ENCODE measurements at regions not wholly inside any gene's neighbourhood (a gene's known extent, or its start where the extent isn't known, plus 50 kb on each side); places are given as distances from the start of the nearest gene placed in this dataset.
"Not testable (repeated sequence)": the region's sequence is repeated elsewhere in the genome, so short reads cannot be mapped to it uniquely, and the experiment has no call there.

GRCh38 chr10:23955456-23956225 lies 253.3 kb upstream of the KIAA1217 start:
- DNase-seq (ENCODE audit: low spot score), result no peak

- DNase-seq (ENCODE audit: low spot score), result no peak
These were observed 243.8 kb upstream of the KIAA1217 start for GRCh38 chr10:23965123-23965522.

GRCh38 chr10:23965880-23966279 lies 243.1 kb upstream of the KIAA1217 start:
- DNase-seq (ENCODE audit: low spot score), result no peak

- no peak for DNase-seq (ENCODE audit: low spot score)
These were observed 242.4 kb upstream of the KIAA1217 start for GRCh38 chr10:23966504-23967051.

- DNase-seq (ENCODE audit: low spot score), result no peak
These were observed 240.6 kb upstream of the KIAA1217 start for GRCh38 chr10:23968301-23968700.

- no peak for DNase-seq (ENCODE audit: low spot score)
These were observed 234.1 kb upstream of the KIAA1217 start for GRCh38 chr10:23974746-23975272.

- no peak for DNase-seq (ENCODE audit: low spot score)
These were observed 233.5 kb upstream of the KIAA1217 start for GRCh38 chr10:23975431-23975830.

- DNase-seq (ENCODE audit: low spot score), result no peak
These were observed 232.7 kb upstream of the KIAA1217 start for GRCh38 chr10:23976275-23976674.

- no peak for DNase-seq (ENCODE audit: low spot score)
These were observed 230.6 kb upstream of the KIAA1217 start for GRCh38 chr10:23978317-23978716.

GRCh38 chr10:23980094-23980493 lies 228.8 kb upstream of the KIAA1217 start:
- no peak for DNase-seq (ENCODE audit: low spot score)

- DNase-seq (ENCODE audit: low spot score), result peak; percentile 36
These were observed 227.2 kb upstream of the KIAA1217 start for GRCh38 chr10:23981520-23982309.

- not testable (repeated sequence) for DNase-seq (ENCODE audit: low spot score)
These were observed 224.5 kb upstream of the KIAA1217 start for GRCh38 chr10:23984405-23984804.

GRCh38 chr10:23988006-23988405 lies 220.9 kb upstream of the KIAA1217 start:
- DNase-seq (ENCODE audit: low spot score), result no peak

GRCh38 chr10:23994459-23995046 lies 214.4 kb upstream of the KIAA1217 start:
- DNase-seq (ENCODE audit: low spot score), result peak; percentile 61

- no peak for DNase-seq (ENCODE audit: low spot score)
These were observed 209.5 kb upstream of the KIAA1217 start for GRCh38 chr10:23999445-23999844.

- DNase-seq (ENCODE audit: low spot score), result no peak
These were observed 208.6 kb upstream of the KIAA1217 start for GRCh38 chr10:24000271-24000813.

- no peak for DNase-seq (ENCODE audit: low spot score)
These were observed 202.2 kb upstream of the KIAA1217 start for GRCh38 chr10:24006741-24007140.

GRCh38 chr10:24007359-24007758 lies 201.6 kb upstream of the KIAA1217 start:
- DNase-seq (ENCODE audit: low spot score), result no peak

GRCh38 chr10:24008164-24009091 lies 200.5 kb upstream of the KIAA1217 start:
- DNase-seq (ENCODE audit: low spot score), result peak; percentile 5

GRCh38 chr10:24009115-24009514 lies 199.8 kb upstream of the KIAA1217 start:
- no peak for DNase-seq (ENCODE audit: low spot score)

GRCh38 chr10:24009736-24010135 lies 199.2 kb upstream of the KIAA1217 start:
- DNase-seq (ENCODE audit: low spot score), result no peak

Measured in RKO (cell line).